Upper lobe of right lung (tissue), 1 donor: ENCODE measurements at regions not wholly inside any gene's neighbourhood (a gene's known extent, or its start where the extent isn't known, plus 50 kb on each side); places are given as distances from the start of the nearest gene placed in this dataset.
A peak's percentile ranks its signal among the peaks of the same experiment; 100 is the strongest.

Experiments used
- ATAC-seq: fragments of 200-7000 bp; cut with Tn5 transposase; one replicate; pipeline ENCODE4 v1.9.1; 2020; ENCODE audit warnings: mild to moderate bottlenecking, moderate library complexity
- DNase-seq: peaks from one replicate; pipeline ENCODE4 v3.0.0-alpha.2; 2020
- H3K27ac ChIP-seq: fragments of 200-600 bp; one replicate; pipeline ENCODE4 v1.8.0; 2022
- H3K27me3 ChIP-seq: fragments of 200-600 bp; one replicate; pipeline ENCODE4 v1.8.0; 2022; ENCODE audit warnings: mild to moderate bottlenecking
- H3K36me3 ChIP-seq: fragments of 200-600 bp; one replicate; pipeline ENCODE4 v1.8.0; 2022
- H3K4me1 ChIP-seq: fragments of 200-600 bp; one replicate; pipeline ENCODE4 v1.8.0; 2022
- H3K4me3 ChIP-seq: fragments of 200-600 bp; one replicate; pipeline ENCODE4 v1.8.0; 2022; ENCODE audit warnings: mild to moderate bottlenecking
- H3K9me3 ChIP-seq: fragments of 200-600 bp; one replicate; pipeline ENCODE4 v1.8.0; 2022
- intact Hi-C: fragments of 100-400 bp; cut with DNase I; formaldehyde crosslinking; loops from one replicate; pipeline ENCODE4 v1.11.0; 2022
- TF ChIP-seq, protein P1 (sequence below): fragments of 200-600 bp; IDR thresholded peaks from one replicate; pipeline ENCODE4 v1.8.0; 2022; ENCODE audit warnings: antibody characterized with exemption
- donor health status: DM: no; HTN: yes; CAD: no; lungs with severe emphysema.

DNA sequence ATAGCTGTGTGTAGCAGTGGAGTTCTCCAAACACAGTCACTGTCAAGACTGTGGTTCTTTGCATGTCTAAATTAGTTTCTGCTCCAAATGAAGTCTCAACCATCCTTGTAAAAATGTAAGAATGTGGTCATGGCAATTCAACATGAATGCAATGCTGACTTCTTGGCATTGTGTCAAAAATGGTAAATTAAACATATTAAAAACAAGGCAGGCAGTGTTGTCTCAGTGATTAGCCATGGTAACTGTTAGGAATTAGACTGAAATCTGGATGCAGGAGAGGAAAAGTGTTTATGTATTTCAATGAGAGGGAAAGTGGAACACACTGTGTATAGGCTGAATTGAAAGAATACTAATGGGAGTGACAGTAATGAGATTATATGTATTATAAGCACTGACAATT lies 597.2 kb downstream of the EDEM1 start:
- H3K36me3 ChIP-seq = no peaks in the 10 kb centered on the region

DNA sequence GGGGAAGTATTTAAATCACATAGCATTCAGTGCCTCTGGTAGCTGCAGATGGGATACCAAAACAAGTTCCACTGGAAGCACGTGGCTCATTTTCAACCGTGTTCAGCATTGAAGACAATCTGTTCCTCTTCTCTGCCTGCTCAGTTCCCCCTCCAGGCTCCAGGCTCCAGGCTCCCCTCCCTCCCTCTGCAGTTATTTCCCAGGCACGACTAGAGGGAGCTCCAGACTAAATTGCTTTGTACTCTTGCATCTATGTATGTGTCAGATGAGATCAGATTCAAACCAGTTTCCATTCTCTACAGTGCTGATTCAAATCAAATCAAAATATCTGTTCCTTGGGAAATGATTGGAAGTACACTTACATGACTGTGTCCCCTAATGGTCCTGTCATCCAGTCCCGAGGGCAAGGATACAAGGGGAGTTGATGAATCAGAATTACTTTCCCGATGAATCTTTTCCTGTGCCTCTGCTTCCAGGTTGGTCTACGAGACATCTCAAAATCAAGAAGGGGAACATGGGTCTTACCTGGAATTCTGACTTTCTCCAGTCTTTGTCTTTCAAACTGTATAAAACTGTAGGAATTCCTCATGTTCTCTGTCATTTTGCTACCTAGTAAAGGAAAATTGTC lies 600.5 kb downstream of the EDEM1 start:
- DNase-seq = no peak
- ATAC-seq = peak; percentile 71

More for the DNA sequence above, 597.2 kb downstream of the EDEM1 start:
- H3K4me3 ChIP-seq = no peak overlapping the region
- TF ChIP-seq, protein P1, sequence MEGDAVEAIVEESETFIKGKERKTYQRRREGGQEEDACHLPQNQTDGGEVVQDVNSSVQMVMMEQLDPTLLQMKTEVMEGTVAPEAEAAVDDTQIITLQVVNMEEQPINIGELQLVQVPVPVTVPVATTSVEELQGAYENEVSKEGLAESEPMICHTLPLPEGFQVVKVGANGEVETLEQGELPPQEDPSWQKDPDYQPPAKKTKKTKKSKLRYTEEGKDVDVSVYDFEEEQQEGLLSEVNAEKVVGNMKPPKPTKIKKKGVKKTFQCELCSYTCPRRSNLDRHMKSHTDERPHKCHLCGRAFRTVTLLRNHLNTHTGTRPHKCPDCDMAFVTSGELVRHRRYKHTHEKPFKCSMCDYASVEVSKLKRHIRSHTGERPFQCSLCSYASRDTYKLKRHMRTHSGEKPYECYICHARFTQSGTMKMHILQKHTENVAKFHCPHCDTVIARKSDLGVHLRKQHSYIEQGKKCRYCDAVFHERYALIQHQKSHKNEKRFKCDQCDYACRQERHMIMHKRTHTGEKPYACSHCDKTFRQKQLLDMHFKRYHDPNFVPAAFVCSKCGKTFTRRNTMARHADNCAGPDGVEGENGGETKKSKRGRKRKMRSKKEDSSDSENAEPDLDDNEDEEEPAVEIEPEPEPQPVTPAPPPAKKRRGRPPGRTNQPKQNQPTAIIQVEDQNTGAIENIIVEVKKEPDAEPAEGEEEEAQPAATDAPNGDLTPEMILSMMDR = no peak
- intact Hi-C loops = no loop called here
- H3K4me1 ChIP-seq = no peaks in the 10 kb centered on the region
- no peaks in the 10 kb centered on the region for H3K9me3 ChIP-seq
- no peak for DNase-seq
- no peak for ATAC-seq
- H3K27me3 ChIP-seq = no peaks in the 10 kb centered on the region
- no peak overlapping the region for H3K27ac ChIP-seq

DNA sequence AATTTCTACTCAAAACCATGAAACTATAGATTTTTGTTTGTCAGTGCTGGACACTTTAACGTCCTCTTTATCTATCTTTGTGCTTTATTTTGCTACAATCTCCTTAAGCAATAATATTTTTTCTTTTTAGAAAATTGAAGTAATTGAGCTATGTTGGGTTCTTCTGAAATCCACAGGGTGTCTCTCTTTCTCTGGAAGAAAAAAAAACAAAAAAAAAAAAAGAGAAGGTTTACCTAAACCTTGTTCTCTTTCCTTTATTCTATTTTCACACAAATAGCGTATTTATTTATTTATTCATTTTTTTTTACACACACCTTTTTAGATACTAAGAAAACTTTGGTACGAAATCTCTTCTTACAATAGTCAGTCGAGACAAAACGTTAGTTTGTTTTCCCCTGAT lies 601.0 kb downstream of the EDEM1 start:
- Histone ChIP-seq H3K36me3 (no peaks in the 10 kb centered on the region), H3K4me1 (no peaks in the 10 kb centered on the region), H3K27me3 (no peaks in the 10 kb centered on the region), H3K9me3 (no peaks in the 10 kb centered on the region), H3K27ac (no peak overlapping the region), H3K4me3 (no peak overlapping the region)
- no peak for ATAC-seq
- no peak for DNase-seq
- TF ChIP-seq, protein P1 = no peak
- intact Hi-C loops = no loop called here

More for the DNA sequence above, 600.5 kb downstream of the EDEM1 start:
- Histone ChIP-seq H3K9me3 (no peaks in the 10 kb centered on the region), H3K36me3 (no peaks in the 10 kb centered on the region), H3K27ac (no peak overlapping the region), H3K27me3 (no peaks in the 10 kb centered on the region), H3K4me3 (no peak overlapping the region), H3K4me1 (no peaks in the 10 kb centered on the region)
- TF ChIP-seq, protein P1 = no peak
- intact Hi-C loops = no loop called here

DNA sequence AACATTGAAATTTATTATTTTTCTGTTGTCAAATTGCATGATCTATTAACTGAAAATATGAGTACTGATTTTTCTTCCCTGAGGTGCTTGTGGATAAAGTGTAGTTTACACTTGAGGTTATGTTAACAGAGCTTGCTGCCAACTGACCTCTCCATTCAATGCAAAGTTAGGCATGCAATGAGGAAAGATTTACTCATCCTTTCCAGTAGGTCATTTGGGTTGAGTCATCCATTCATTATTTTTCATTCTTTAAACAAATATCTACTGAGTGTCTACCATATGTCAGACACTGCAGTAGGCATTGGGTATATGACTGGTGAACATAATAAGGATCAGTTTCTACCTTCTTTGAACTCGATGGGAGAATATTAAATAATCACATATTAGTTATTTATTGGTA lies 604.1 kb downstream of the EDEM1 start:
- Histone ChIP-seq H3K9me3 (no peaks in the 10 kb centered on the region), H3K4me3 (no peak overlapping the region), H3K4me1 (no peaks in the 10 kb centered on the region), H3K36me3 (no peaks in the 10 kb centered on the region), H3K27ac (no peak overlapping the region), H3K27me3 (no peaks in the 10 kb centered on the region)
- no peak for ATAC-seq
- intact Hi-C loops = no loop called here
- TF ChIP-seq, protein P1 = no peak
- DNase-seq = no peak

DNA sequence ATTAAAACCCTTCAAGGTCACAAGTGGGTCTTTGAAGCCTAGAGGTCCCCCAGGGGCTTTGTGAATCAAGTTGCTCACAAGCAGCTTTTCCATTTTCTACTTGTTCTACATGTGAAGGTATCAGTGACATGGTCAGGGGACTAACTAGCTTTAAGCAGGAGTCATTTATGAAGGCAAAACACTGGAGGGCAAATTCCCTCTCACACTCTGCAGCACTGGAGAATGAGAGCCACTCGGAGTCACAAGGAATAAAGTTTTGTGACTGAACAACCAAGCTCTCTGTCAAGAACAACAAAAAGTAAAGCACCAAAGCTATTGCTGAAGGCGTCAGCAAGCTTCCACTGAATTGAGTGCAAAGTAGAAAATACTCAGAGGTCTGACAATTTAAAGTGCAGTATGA lies 609.0 kb downstream of the EDEM1 start:
- TF ChIP-seq, protein P1 = no peak
- Histone ChIP-seq H3K4me3 (no peak overlapping the region), H3K4me1 (no peaks in the 10 kb centered on the region), H3K36me3 (no peaks in the 10 kb centered on the region), H3K9me3 (no peaks in the 10 kb centered on the region), H3K27ac (no peak overlapping the region), H3K27me3 (no peaks in the 10 kb centered on the region)
- DNase-seq (no peak), ATAC-seq (no peak)
- intact Hi-C loops = no loop called here

DNA sequence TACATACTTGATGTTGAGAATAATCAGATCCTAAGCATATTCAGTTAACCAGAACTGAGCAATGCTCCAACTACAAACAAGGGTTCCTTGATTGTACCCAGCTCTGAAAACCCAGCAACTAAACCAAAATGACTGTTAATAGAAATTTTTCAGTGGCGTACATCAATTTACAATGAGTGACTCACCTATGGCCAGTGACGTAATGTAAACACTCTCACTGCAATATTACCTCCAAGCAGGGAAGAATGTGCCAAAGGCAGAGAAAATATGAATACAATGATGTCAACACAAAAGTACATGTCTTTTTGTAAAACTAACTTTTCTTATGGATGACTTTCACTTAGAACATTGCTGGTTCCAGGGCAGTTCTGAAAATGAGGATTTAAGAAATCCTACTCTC lies 611.3 kb downstream of the EDEM1 start:
- Histone ChIP-seq H3K4me3 (no peak overlapping the region), H3K4me1 (no peaks in the 10 kb centered on the region), H3K27me3 (no peaks in the 10 kb centered on the region), H3K36me3 (no peaks in the 10 kb centered on the region), H3K9me3 (no peaks in the 10 kb centered on the region), H3K27ac (no peak overlapping the region)
- DNase-seq (no peak), ATAC-seq (no peak)
- TF ChIP-seq, protein P1 = no peak
- intact Hi-C loops = no loop called here
